ENCODE measurements at regions not wholly inside any gene's neighbourhood (a gene's known extent, or its start where the extent isn't known, plus 50 kb on each side); places are given as distances from the start of the nearest gene placed in this dataset.
A peak's percentile ranks its signal among the peaks of the same experiment; 100 is the strongest.

DNA sequence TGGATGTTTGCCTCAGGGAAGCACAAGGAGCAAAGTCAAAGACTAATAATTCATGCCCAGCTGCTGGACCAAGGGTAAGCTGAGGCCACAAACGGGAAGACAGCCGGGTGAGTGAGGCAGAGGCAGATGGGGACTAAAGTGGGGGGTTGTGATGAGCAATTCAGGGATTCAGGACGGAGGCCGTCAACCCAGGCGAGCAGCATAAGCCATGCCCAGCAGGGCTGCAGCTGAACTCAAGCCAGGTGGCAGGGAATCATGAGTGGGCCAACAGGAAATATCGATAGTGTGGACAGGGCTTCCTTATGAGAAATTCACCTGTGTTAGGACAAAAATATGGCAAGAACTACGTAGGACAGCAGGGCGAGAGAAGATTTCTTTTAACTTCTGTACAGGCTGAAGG lies 246.8 kb downstream of the CDC5L start:
- no peak for DNase-seq (ENCODE audit: low read depth in 2 of 2)

DNA sequence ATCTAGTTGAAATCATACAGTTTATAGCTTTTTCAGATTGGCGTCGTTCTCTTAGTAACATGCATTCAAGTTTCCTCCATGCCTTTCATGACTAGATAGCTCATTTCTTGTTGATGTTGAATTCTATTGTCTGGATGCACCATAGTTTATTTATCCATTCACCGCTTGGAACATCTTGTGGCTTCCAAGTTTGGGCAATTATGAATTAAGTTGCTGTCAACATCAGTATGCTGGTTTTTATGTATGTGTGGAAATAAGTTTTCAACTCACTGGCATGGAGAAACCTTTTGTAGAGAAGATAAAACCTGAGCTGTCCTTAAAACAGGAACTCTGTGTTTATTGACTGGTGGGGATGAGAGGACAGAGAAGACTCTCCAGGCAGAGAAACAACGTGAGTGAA lies 248.0 kb downstream of the CDC5L start:
- DNase-seq (ENCODE audit: low read depth in 2 of 2), result no peak

DNA sequence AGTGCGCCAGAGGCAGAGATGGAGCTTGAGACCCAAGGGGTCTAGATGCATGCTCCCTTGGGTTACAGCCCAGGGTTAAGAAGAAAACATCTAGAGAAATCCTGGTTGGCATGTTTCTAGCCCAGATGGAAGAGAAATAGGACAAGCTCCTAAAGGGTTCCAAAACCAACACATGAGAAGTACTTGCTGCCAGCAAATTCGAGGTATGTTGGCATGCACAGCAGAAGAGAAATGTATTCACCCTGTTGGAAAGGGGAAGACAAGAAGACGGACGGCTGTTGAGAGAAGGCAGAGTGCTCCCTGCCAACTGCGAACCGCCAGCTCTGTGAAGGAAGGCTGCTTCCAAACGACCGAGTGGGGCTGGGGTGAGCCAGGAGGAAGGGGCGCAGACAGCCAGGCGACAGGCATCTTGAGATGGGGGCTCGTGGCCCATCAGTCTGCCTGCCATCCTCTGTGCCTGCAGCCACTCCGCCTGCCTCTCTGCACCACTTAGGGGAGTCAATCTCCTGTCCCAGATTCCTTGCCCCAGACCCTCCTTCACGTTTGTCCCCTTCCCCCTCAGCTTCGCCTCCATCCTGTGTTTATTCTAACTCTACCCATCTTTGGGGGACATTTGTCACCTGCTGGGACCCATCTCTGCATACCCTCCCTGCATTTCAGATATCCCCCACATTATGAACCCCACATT lies 249.2 kb downstream of the CDC5L start:
- DNase-seq (ENCODE audit: low read depth in 2 of 2), result no peak

DNA sequence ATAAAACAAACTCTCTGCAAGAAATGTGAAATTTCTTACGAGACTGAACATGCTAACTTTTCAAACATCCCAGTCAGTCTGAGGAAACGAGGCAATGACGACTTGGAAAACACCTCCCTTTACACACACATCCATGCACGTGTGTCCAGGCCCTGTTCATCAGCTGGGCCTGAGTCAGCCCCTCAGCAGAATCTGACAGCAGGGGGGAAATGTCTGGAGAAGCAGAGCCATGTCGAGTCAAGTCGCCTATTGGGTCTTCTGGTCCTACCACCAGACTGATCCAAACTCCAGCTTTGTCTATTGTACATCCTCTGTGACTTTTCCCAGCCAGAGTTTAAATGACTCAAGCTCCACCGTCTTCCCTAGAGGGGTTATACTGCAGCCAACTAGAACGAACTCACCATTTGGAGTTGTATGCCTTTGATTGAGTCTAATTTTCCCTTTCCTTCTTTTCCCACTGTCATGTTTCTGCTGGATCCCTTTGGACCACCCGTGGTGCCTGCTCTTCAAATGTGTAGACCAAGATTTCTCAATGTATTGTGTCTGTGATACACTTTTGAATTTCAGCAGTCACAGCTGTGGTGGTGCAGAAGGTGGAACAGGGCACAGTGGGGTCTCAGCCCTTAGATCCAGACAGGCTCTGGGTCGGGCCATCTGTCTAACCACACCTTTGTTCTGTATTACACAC lies 254.0 kb downstream of the CDC5L start:
- no peak for DNase-seq (ENCODE audit: low read depth in 2 of 2)

DNA sequence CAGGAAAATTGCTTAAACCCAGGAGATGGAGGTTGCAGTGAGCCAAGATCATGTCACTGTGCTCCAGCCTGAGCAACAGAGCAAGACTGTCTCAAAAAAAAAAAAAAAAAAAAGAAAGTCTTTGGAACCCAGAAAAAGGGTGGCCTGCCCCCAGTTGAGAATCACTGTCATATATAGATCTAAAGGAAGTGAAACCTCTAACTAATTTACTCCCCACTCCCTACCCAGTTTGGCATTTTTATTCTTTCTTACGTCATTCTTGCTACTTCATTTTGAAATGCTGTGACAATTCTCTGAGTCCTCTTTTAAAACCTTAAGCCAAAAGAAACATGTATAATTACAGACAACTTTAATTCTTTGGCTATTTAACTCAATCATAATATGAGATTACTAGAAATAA lies 254.8 kb downstream of the CDC5L start:
- no peak for DNase-seq (ENCODE audit: low read depth in 2 of 2)

DNA sequence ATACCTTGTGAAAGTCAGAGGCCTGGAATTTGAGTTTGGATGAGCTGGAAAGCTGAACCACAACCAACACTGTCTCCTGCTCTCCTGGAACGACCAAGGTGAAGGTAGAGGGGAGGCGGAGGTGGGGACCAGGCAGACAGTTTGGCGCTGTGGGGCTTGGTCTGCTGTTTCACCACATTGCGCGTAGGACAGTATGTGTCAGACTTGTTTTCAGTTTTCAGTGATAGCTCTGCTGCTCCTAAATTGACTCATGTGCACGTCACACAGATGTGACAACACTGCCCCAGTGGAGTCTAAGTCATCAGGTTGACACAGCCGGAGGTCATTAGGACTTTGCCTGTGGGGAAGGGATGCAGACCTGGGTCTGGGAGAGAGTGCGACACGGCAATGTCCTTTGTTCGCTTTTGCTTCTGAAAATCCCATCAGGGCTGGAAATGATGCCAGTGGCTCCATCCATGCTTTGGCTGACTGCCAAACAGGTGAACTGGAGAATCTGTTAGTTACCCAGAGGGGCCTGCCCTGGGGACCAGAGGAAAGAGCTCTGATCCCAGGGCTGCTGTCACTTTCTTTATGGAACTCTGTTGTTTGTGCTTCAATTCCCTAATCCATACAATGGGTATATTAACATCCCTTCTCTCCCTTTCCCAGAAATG lies 255.5 kb downstream of the CDC5L start:
- DNase-seq (ENCODE audit: low read depth in 2 of 2), result no peak

DNA sequence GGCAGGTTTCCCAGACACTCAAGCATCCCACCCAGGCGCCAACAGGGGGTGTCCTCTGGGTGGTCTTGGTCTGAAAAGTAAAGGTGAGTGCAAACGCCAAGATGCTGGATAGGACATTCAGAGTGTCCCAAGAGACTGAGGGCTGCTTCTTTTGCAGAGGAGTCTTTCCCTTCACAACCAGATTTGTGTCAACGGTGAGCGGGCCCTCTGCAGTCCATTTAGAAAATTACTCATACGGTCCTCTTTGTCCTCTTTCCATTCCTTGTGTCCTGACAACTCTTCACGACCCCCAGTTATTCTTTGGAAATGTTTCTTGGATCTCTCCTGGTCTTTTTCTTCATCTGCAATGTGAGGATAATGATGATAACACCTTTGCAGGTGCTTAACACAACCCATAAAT lies 257.8 kb downstream of the CDC5L start:
- DNase-seq (ENCODE audit: low read depth in 2 of 2), result no peak

DNA sequence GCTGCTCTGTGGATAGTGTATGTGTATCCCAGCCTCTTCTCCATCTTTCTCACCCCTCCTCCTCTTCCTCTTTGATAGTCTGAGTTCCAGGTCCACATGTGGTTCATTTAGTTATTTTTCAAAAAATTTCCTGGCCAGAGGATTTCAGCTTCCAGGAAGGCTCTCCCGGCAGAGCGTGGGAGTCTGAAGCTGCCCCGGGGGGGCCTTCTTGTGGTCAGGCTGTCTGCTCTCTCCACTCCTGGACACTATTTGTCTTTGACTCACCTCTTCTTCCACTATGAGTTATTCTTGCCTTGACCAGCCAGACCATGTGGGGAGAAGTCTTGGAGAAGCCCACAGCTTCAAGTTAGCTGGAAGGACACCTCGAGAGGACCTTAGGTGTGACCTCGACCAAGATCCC lies 258.8 kb downstream of the CDC5L start:
- DNase-seq (ENCODE audit: low read depth in 2 of 2), result no peak

DNA sequence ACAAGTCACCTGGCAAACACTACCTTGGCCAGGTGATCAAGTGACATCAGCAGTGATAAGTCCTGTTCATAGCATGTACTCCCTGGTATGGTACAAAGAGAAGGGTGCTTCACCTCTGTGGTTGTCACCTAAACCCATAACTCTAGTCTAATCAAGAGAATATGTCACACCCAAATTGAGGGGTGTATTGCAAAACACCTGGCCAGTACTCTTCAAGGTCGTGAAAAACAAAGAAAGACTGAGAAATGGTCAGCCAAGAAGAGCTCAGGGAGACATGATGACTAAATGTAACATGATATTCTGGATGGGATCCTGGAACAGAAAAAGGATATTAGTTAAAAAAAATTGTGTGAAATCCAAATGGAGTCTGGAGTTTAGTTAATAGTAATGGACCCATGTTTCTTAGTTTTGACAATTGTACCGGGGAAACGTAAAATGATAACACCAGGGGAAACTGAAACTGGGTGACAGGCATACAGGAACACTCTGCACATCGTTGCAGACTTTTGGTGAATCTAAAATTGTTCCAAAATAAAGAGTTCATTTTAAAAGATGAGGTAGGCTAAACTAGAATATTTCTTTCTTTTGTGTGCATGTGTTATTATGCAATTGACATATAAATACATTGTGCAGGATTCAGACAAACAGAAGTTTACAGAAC lies 262.0 kb downstream of the CDC5L start:
- DNase-seq (ENCODE audit: low read depth in 2 of 2), result no peak

DNA sequence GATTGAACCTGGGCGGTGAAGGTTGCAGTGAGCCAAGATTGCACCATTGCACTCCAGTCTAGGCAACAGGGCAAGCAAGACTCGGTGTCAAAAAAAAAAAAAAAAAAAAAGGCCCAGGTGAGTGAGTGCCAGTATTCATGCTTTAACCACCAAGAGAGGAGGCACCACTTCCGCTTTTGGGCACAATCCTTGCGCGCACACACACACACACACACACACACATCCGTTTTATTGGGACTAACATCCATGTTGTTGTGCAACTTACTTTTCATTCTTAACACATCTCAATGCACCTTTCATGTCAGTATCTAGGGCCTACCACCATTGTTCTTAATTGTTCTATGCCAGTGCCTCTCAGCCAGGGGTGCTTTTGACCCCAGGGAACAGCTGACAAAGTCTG lies 263.0 kb downstream of the CDC5L start:
- DNase-seq (ENCODE audit: low read depth in 2 of 2), result no peak

DNA sequence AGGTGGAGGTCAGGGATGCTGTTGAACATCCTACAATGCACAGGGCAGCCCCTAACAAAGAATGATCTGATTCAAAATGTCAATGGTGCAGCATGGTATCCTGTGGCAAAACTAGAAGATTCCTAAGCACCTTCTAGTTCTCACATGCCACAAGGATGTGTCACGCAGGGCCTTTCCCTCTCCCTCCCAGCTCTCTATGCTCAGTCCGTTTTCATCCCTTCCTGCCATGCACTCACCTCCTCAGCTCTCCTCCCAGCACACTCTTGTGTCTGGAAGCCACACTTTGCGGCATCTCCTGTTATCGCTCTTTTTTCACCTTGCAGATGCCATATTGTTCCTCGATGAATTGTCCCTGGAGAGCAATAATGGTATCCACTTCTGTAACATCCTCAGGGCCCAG lies 263.4 kb downstream of the CDC5L start:
- DNase-seq (ENCODE audit: low read depth in 2 of 2), result no peak

DNA sequence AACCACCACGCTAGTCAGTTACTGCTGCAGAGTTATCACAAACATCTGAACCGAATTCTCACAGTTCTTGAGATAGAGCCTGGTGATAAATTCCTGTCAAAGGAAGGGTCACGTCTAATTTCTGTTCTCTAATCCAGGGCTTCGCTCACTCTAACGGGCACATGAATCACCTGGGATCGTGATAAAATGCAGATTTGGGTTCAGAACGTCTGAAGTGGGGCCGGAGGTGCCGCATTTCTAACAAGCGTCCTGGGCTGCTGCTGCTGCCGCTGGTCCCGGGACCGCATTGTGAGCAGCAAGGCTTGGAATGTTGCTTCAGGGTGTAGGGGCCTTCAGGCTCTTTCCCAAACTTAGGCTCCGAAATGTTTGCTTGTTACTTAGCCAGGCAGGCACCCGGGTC lies 264.1 kb downstream of the CDC5L start:
- DNase-seq (ENCODE audit: low read depth in 2 of 2), result no peak

DNA sequence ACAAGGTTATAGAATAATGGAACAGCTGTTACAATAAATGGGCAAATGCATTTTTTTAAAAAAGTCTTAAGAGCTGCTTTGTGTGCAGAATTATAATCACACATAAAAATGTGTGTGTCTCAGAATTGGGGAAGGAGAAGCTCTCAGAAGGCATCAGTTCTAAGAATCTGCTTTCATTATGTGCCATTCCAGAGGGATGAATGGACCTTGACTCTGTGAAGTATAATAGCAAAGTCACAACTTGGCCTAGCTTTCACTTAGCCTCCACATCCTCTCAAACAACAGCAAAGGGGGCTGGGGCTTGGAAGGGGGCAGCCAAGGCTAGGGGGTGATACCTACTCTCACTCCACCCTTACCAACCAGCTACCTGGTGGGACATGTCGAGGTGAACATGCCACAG lies 265.0 kb downstream of the CDC5L start:
- DNase-seq (ENCODE audit: low read depth in 2 of 2), result no peak

DNA sequence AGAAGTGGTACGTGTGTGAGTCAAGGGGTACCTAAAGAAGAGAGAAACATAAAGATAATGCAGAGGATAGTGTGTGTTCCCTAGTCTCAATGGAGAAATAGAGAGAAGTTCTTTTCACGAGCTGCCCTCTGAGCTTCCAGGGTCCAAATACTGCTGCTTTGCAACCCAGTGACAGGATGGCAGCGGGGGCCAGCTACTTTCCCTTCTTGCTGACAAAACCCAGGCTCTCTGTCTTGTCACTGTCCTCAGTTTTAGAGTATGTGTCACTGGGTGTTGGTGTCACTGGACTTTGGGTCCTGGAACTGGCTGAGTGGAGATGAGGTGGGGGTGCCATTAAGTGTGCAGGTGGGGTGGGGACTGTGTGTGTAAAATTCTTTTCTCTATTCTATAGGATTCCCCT lies 265.6 kb downstream of the CDC5L start:
- DNase-seq (ENCODE audit: low read depth in 2 of 2), result no peak

DNA sequence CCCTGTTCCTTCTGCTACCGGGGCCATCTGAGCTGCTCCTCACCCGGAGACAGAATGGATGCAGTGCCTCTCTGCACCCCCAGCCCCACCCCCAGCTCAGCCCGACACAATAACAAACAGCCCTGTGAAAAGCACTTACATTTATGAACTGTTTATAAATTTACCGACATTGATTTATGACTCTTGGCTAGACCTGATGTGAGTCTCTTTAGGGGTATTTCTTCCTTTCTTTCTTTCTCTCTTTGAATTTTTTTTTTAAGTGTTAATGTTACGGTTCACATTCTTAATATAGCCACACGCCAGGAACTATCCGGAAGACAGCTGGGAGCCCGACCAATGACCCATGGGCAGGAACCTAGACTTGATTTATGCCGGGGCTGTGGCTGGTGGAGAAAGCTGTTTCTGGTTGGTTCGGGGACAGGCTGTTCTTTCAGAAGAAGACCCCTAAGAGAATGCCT lies 266.3 kb downstream of the CDC5L start:
- no peak for DNase-seq (ENCODE audit: low read depth in 2 of 2)

DNA sequence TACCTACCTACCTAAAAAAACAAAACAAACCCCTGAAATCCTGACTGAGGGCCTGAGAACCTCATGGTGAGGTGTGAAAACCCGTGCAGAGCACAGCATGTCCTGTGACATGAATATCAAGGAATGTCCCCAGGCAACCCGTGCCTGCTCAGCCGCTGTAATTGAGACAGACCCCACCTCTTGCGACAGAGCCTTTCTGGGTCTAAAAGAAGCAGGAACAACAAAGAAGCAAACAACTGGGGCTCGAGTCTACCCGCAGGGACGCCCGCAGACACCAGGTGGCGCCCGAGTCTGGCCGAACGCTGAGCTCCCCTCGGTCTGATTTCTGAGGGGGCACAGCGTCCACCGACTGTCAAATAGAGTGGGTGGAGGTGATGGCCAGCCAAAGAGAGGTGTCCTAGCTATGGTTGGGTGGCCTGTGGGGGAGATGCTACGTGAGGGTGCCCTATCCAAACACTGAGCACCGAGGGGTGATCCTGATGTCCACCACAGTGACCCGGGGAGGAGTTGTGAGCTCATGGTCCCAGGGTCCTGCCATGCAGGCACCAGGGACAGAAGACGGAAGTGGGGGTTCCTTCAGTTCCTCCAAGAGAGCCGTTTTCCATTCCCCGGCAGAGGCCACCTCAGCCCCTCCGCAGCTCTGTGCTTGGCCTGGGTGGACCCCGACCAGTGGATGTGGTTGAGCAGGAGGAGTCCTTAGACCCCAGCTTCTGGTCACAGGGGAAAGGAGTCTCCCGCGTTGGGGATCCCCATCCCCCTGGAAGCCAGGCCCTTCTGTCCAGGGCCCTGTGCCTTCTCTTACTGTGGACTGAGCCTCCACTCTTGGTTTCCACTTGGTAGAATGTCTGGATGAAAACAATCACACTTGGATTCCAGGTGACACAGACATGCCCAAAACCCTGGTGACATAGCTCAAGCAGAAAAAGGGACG lies 268.2 kb downstream of the CDC5L start:
- peak; percentile 48 to 64 for DNase-seq (ENCODE audit: low read depth in 2 of 2)

DNA sequence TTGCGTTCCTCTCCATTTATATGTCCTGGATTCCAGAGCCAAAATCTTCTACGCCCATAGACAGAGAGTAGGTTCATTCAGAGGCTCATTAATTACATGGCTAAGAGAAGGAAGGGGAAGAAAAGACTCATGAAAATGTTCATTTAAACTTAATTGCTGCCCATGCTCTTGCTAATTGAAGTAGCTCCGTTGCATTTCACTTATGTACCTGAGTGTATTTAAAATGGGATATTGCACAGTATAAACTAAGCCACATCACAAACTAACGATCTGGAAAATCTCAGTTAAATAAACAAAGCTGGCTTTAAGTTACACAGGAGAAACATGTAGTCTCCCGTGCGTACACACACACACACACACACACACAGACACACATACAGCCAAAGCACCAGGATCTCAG lies 269.2 kb downstream of the CDC5L start:
- no peak for DNase-seq (ENCODE audit: low read depth in 2 of 2)

DNA sequence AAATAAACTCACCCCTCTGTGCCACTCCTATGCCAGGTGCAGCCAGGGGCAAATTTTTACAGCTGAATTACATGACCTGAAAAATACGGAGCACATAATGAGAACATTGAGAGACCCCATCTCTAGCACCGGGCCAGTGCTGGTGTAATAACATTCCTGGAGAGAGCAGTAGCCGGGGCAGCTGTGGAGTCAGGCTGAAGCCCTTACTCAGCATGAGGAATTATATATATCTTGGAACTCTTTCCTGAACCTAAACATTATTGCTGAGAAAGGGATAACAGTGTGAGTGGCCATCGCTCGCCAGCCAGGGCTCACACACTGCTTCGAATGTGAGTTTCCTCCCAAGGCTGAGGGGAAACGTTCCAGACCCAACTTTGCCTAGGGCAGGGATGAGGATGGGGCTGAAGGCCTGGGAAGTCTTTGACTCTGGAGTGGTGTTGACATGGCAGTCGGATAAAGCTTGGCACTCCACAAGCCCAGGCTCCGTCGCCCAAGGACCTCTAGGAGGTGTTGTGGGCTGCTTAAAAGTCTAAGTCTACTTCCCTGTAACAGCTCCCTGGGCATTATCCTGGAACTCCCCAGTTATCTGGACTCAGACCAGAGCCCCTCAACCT lies 269.8 kb downstream of the CDC5L start:
- DNase-seq (ENCODE audit: low read depth in 2 of 2), result no peak

DNA sequence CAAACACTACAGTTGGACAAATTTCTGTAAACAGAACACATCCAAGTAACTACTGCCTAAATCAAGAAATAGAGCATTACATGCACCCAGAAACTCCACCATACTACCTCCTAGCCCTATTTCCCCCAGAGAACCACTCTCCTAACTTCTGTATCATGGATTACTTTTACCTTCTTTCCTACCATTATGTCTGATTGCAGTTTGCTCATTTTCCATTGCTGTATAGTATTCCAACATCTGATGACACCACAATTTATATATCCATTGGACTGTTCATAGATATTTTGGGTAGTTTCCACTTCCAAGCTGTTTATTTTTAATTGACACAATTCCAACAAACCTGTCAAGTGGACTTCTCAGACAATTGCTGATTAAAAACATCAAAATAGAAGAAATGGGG lies 271.1 kb downstream of the CDC5L start:
- no peak for DNase-seq (ENCODE audit: low read depth in 2 of 2)

DNA sequence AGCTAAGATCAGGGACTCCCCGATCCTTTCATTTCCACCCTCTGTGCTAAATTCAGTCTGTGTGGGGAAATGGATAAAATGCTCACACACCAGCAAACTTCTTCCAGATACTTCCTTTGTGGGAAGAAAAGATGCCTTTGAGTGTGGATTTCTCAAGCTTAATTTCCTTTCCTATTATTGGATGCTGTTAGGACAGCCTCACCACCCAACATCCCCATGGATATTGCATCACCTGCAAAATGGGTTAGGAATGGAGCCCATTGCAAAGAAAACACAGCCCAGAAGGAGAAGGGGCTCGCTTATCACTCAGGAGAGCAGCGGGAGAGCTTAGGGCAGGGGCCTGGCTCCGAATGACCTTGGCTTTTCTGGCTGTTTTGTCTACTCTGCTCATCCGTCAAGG lies 272.2 kb downstream of the CDC5L start:
- no peak for DNase-seq (ENCODE audit: low read depth in 2 of 2)

DNA sequence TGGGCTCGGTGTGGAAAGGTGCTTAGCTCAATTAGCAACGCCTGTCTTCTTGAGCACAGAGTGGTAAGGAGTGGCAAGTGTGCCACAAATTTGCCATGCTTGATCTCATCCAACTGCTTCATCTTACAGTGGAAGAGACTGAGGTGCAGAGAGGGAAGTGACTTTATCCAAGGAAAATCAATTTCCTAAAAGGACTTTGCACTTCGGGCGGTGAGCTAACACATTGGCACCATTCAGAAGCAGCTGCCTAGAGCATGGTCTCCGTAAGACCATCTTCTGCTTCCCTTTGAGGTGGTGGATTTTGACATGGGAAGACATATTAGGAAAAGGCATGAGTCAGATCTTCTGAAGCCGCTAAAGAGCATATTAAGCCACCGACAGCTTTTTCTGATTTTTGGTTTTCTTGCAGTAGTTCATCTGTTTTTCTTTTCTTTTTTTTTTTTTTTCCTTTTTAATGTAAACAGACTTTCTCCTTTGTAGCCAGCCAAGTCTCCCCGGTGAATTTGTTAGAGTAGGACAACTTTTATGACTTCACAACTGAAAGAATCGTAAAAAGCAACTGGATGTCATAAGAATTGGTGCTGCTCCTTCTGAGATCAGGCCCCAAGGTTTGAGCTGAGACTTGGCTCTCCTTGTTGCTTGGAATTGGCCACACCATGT lies 273.2 kb downstream of the CDC5L start:
- no peak for DNase-seq (ENCODE audit: low read depth in 2 of 2)

All from stimulated activated CD8-positive, alpha-beta memory T cell treated with anti-CD3 and anti-CD28 coated beads, Interleukin-2, amount 100 ng/mL, for 1 hour (primary cell).